ENCODE measurements at regions not wholly inside any gene's neighbourhood (a gene's known extent, or its start where the extent isn't known, plus 50 kb on each side); places are given as distances from the start of the nearest gene placed in this dataset.
"Not testable (repeated sequence)": the region's sequence is repeated elsewhere in the genome, so short reads cannot be mapped to it uniquely, and the experiment has no call there.

- DNase-seq (ENCODE audit: low read depth in 3 of 3, low spot score in 1 of 3): no peak
These were observed 267.3 kb upstream of the DUSP10 start for GRCh38 chr1:222009105-222009730.

GRCh38 chr1:222006715-222007114 is 264.8 kb upstream of the DUSP10 start:
- no peak for DNase-seq (ENCODE audit: low read depth in 3 of 3, low spot score in 1 of 3)

GRCh38 chr1:222004784-222005183 is 262.9 kb upstream of the DUSP10 start:
- no peak for DNase-seq (ENCODE audit: low read depth in 3 of 3, low spot score in 1 of 3)

- no peak for DNase-seq (ENCODE audit: low read depth in 3 of 3, low spot score in 1 of 3)
These were observed 262.1 kb upstream of the DUSP10 start for GRCh38 chr1:222004034-222004433.

- DNase-seq (ENCODE audit: low read depth in 3 of 3, low spot score in 1 of 3): no peak
These were observed 260.6 kb upstream of the DUSP10 start for GRCh38 chr1:222002503-222002902.

GRCh38 chr1:222000131-222000530 is 258.2 kb upstream of the DUSP10 start:
- no peak for DNase-seq (ENCODE audit: low read depth in 3 of 3, low spot score in 1 of 3)

GRCh38 chr1:221998781-221999180 is 256.9 kb upstream of the DUSP10 start:
- no peak for DNase-seq (ENCODE audit: low read depth in 3 of 3, low spot score in 1 of 3)

- DNase-seq (ENCODE audit: low read depth in 3 of 3, low spot score in 1 of 3): no peak
These were observed 256.3 kb upstream of the DUSP10 start for GRCh38 chr1:221998186-221998612.

GRCh38 chr1:221997012-221997411 is 255.1 kb upstream of the DUSP10 start:
- DNase-seq (ENCODE audit: low read depth in 3 of 3, low spot score in 1 of 3): not testable (repeated sequence)

- no peak for DNase-seq (ENCODE audit: low read depth in 3 of 3, low spot score in 1 of 3)
These were observed 253.1 kb upstream of the DUSP10 start for GRCh38 chr1:221994939-221995338.

GRCh38 chr1:221994274-221994698 is 252.4 kb upstream of the DUSP10 start:
- no peak for DNase-seq (ENCODE audit: low read depth in 3 of 3, low spot score in 1 of 3)

GRCh38 chr1:221993444-221993948 is 251.6 kb upstream of the DUSP10 start:
- no peak for DNase-seq (ENCODE audit: low read depth in 3 of 3, low spot score in 1 of 3)

- DNase-seq (ENCODE audit: low read depth in 3 of 3, low spot score in 1 of 3): no peak
These were observed 250.5 kb upstream of the DUSP10 start for GRCh38 chr1:221992427-221992826.

GRCh38 chr1:221991221-221991620 is 249.3 kb upstream of the DUSP10 start:
- no peak for DNase-seq (ENCODE audit: low read depth in 3 of 3, low spot score in 1 of 3)

- DNase-seq (ENCODE audit: low read depth in 3 of 3, low spot score in 1 of 3): no peak
These were observed 247.9 kb upstream of the DUSP10 start for GRCh38 chr1:221989741-221990140.

- no peak for DNase-seq (ENCODE audit: low read depth in 3 of 3, low spot score in 1 of 3)
These were observed 246.9 kb upstream of the DUSP10 start for GRCh38 chr1:221988829-221989228.

- DNase-seq (ENCODE audit: low read depth in 3 of 3, low spot score in 1 of 3): no peak
These were observed 246.1 kb upstream of the DUSP10 start for GRCh38 chr1:221987860-221988520.

- no peak for DNase-seq (ENCODE audit: low read depth in 3 of 3, low spot score in 1 of 3)
These were observed 241.6 kb upstream of the DUSP10 start for GRCh38 chr1:221983444-221983843.

GRCh38 chr1:221981461-221981860 is 239.6 kb upstream of the DUSP10 start:
- DNase-seq (ENCODE audit: low read depth in 3 of 3, low spot score in 1 of 3): no peak

GRCh38 chr1:221979444-221980032 is 237.6 kb upstream of the DUSP10 start:
- DNase-seq (ENCODE audit: low read depth in 3 of 3, low spot score in 1 of 3): no peak

GRCh38 chr1:221978631-221979334 is 236.9 kb upstream of the DUSP10 start:
- not testable (repeated sequence) for DNase-seq (ENCODE audit: low read depth in 3 of 3, low spot score in 1 of 3)

- DNase-seq (ENCODE audit: low read depth in 3 of 3, low spot score in 1 of 3): not testable (repeated sequence)
These were observed 231.9 kb upstream of the DUSP10 start for GRCh38 chr1:221973787-221974186.

Measured in stimulated activated CD4-positive, alpha-beta T cell treated with anti-CD3 and anti-CD28 coated beads, TNF-alpha, amount 100 ng/mL, for 1 hour (primary cell).